HepG2 (cell line): ENCODE measurements at regions not wholly inside any gene's neighbourhood (a gene's known extent, or its start where the extent isn't known, plus 50 kb on each side); places are given as distances from the start of the nearest gene placed in this dataset.

Experiments used
- FUBP1 ChIP-seq: sonication (generic); formaldehyde crosslinking; IDR thresholded peaks from 2 replicates; pipeline ENCODE4 v1.5.1; 2020; ENCODE audit warnings: missing genetic modification reagents, mild to moderate bottlenecking, borderline replicate concordance
- PCBP2 ChIP-seq: fragments of 200-400 bp; formaldehyde crosslinking; optimal IDR thresholded peaks from 2 replicates; pipeline ENCODE3; 2018; ENCODE audit warnings: low read length, low read depth; ENCODE audit not compliant: poor library complexity, severe bottlenecking
- RFX5 ChIP-seq: IDR thresholded peaks from 2 replicates; pipeline ENCODE4 v1.6.1; 2011; ENCODE audit warnings: low read depth, low read length, improper control_type of control experiment
- ZC3H13 ChIP-seq: sonication (generic); formaldehyde crosslinking; IDR thresholded peaks from 2 replicates; pipeline ENCODE4 v1.8.1; 2023; ENCODE audit warnings: mild to moderate bottlenecking, missing genetic modification reagents, moderate library complexity
- ZNF546 ChIP-seq: sonication (generic); formaldehyde crosslinking; conservative IDR thresholded peaks from 2 replicates; pipeline ENCODE4 v1.8.1; 2023; ENCODE audit warnings: mild to moderate bottlenecking, missing genetic modification reagents
- ZNF724P ChIP-seq: sonication (generic); formaldehyde crosslinking; IDR thresholded peaks from 2 replicates; pipeline ENCODE4 v1.8.0; 2022; ENCODE audit warnings: missing genetic modification reagents, borderline replicate concordance

GRCh38 chr9:25742256-25742655 is 64.0 kb upstream of the TUSC1 start:
- TF ChIP-seq RFX5 (no peak), ZNF724P (CRISPR knock-in tag) (no peak), PCBP2 (no peak), FUBP1 (CRISPR knock-in tag) (no peak), ZNF546 (CRISPR knock-in tag) (no peak), ZC3H13 (CRISPR knock-in tag) (no peak)
